SKM-1 (cell line): ENCODE measurements at regions not wholly inside any gene's neighbourhood (a gene's known extent, or its start where the extent isn't known, plus 50 kb on each side); places are given as distances from the start of the nearest gene placed in this dataset.
"Not testable (repeated sequence)": the region's sequence is repeated elsewhere in the genome, so short reads cannot be mapped to it uniquely, and the experiment has no call there.

Source experiments
- DNase-seq: peaks from one replicate; lab custom pipeline; 2025; ENCODE audit not compliant: unreplicated experiment; lab: John Stamatoyannopoulos, UW

- DNase-seq = no peak
Observed at GRCh38 chr18:10332452-10332851, 122.0 kb upstream of the APCDD1 start.

- DNase-seq = no peak
Observed at GRCh38 chr18:10336749-10337350, 117.6 kb upstream of the APCDD1 start.

- no peak for DNase-seq
Observed at GRCh38 chr18:10340821-10341220, 113.6 kb upstream of the APCDD1 start.

GRCh38 chr18:10343778-10344177 is 110.7 kb upstream of the APCDD1 start:
- no peak for DNase-seq

- no peak for DNase-seq
Observed at GRCh38 chr18:10346749-10347415, 107.6 kb upstream of the APCDD1 start.

- DNase-seq = no peak
Observed at GRCh38 chr18:10349561-10349960, 104.9 kb upstream of the APCDD1 start.

- DNase-seq = no peak
Observed at GRCh38 chr18:10350661-10351060, 103.8 kb upstream of the APCDD1 start.

GRCh38 chr18:10351219-10351818 is 103.1 kb upstream of the APCDD1 start:
- DNase-seq = no peak

- no peak for DNase-seq
Observed at GRCh38 chr18:10351858-10352257, 102.6 kb upstream of the APCDD1 start.

GRCh38 chr18:10352671-10353070 is 101.8 kb upstream of the APCDD1 start:
- DNase-seq = no peak

GRCh38 chr18:10353791-10354190 is 100.6 kb upstream of the APCDD1 start:
- DNase-seq = no peak

GRCh38 chr18:10354241-10354811 is 100.1 kb upstream of the APCDD1 start:
- DNase-seq = no peak

GRCh38 chr18:10354890-10355289 is 99.5 kb upstream of the APCDD1 start:
- no peak for DNase-seq

- DNase-seq = not testable (repeated sequence)
Observed at GRCh38 chr18:10356999-10357398, 97.4 kb upstream of the APCDD1 start.

- DNase-seq = no peak
Observed at GRCh38 chr18:10361660-10362059, 92.8 kb upstream of the APCDD1 start.

GRCh38 chr18:10365021-10365500 is 89.4 kb upstream of the APCDD1 start:
- DNase-seq = no peak

GRCh38 chr18:10365901-10366300 is 88.5 kb upstream of the APCDD1 start:
- no peak for DNase-seq

GRCh38 chr18:10367836-10368235 is 86.6 kb upstream of the APCDD1 start:
- no peak for DNase-seq

- DNase-seq = no peak
Observed at GRCh38 chr18:10368456-10369453, 85.7 kb upstream of the APCDD1 start.

GRCh38 chr18:10370716-10371115 is 83.7 kb upstream of the APCDD1 start:
- DNase-seq = no peak

- DNase-seq = no peak
Observed at GRCh38 chr18:10371165-10371564, 83.3 kb upstream of the APCDD1 start.
